SJSA1 (cell line): ENCODE measurements at regions not wholly inside any gene's neighbourhood (a gene's known extent, or its start where the extent isn't known, plus 50 kb on each side); places are given as distances from the start of the nearest gene placed in this dataset.
"Not testable (repeated sequence)": the region's sequence is repeated elsewhere in the genome, so short reads cannot be mapped to it uniquely, and the experiment has no call there.

Experiments
- DNase-seq, 2 experiments: peaks; one replicate each; pipeline ENCODE4 v3.0.0-alpha.2; 2015 to 2020; ENCODE audit warnings: low spot score in 2 of 2, low read depth in 1 of 2
- H3K27ac ChIP-seq: fragments of 250-450 bp; sonication (Bioruptor Pico); 2 replicates; pipeline ENCODE4 v1.5.1; 2020; ENCODE audit warnings: mild to moderate bottlenecking, moderate library complexity
- H3K27me3 ChIP-seq: fragments of 250-450 bp; sonication (Bioruptor Pico); replicated peaks from 2 replicates; pipeline ENCODE4 v1.5.1; 2020; ENCODE audit warnings: mild to moderate bottlenecking, moderate library complexity
- H3K36me3 ChIP-seq: fragments of 250-450 bp; sonication (Bioruptor Pico); 2 replicates; pipeline ENCODE4 v1.5.1; 2020; ENCODE audit warnings: mild to moderate bottlenecking
- H3K4me1 ChIP-seq: fragments of 250-450 bp; sonication (Bioruptor Pico); replicated peaks from 2 replicates; pipeline ENCODE4 v1.6.1; 2021; ENCODE audit warnings: mild to moderate bottlenecking
- H3K4me3 ChIP-seq: fragments of 250-450 bp; sonication (Bioruptor Pico); 2 replicates; pipeline ENCODE4 v1.5.1; 2020; ENCODE audit warnings: mild to moderate bottlenecking
- H3K9me3 ChIP-seq: fragments of 250-450 bp; sonication (Bioruptor Pico); replicated peaks from 2 replicates; pipeline ENCODE4 v1.5.1; 2020; ENCODE audit warnings: mild to moderate bottlenecking

- H3K27me3 ChIP-seq, result no peaks in the 10 kb centered on the region
- H3K4me3 ChIP-seq, result no peak overlapping the region
- no peak overlapping the region for H3K27ac ChIP-seq
- no peaks in the 10 kb centered on the region for H3K9me3 ChIP-seq
- no peaks in the 10 kb centered on the region for H3K4me1 ChIP-seq
- no peaks in the 10 kb centered on the region for H3K36me3 ChIP-seq
- no peak for DNase-seq
Observed at GRCh38 chr3:144554889-144555288, 583.3 kb downstream of the DIPK2A start.

GRCh38 chr3:144556392-144556791 lies 584.8 kb downstream of the DIPK2A start:
- H3K27me3 ChIP-seq, result no peaks in the 10 kb centered on the region
- no peaks in the 10 kb centered on the region for H3K36me3 ChIP-seq
- DNase-seq, result no peak

GRCh38 chr3:144557515-144557914 lies 585.9 kb downstream of the DIPK2A start:
- no peak overlapping the region for H3K4me3 ChIP-seq
- no peak for DNase-seq

More at GRCh38 chr3:144556392-144556791, 584.8 kb downstream of the DIPK2A start:
- Histone ChIP-seq H3K27ac (no peak overlapping the region), H3K4me3 (no peak overlapping the region), H3K4me1 (no peaks in the 10 kb centered on the region), H3K9me3 (no peaks in the 10 kb centered on the region)

GRCh38 chr3:144564011-144564410 lies 592.4 kb downstream of the DIPK2A start:
- DNase-seq, result no peak
- no peaks in the 10 kb centered on the region for H3K36me3 ChIP-seq
- H3K27ac ChIP-seq, result no peak overlapping the region
- no peak overlapping the region for H3K4me3 ChIP-seq
- H3K9me3 ChIP-seq, result no peaks in the 10 kb centered on the region
- H3K4me1 ChIP-seq, result no peaks in the 10 kb centered on the region
- no peaks in the 10 kb centered on the region for H3K27me3 ChIP-seq

More at GRCh38 chr3:144557515-144557914, 585.9 kb downstream of the DIPK2A start:
- H3K27ac ChIP-seq, result no peak overlapping the region
- no peaks in the 10 kb centered on the region for H3K36me3 ChIP-seq
- H3K27me3 ChIP-seq, result no peaks in the 10 kb centered on the region
- no peaks in the 10 kb centered on the region for H3K9me3 ChIP-seq
- no peaks in the 10 kb centered on the region for H3K4me1 ChIP-seq

- no peaks in the 10 kb centered on the region for H3K9me3 ChIP-seq
- H3K36me3 ChIP-seq, result no peaks in the 10 kb centered on the region
- H3K4me1 ChIP-seq, result no peaks in the 10 kb centered on the region
- no peak overlapping the region for H3K4me3 ChIP-seq
- no peak for DNase-seq
- no peak overlapping the region for H3K27ac ChIP-seq
- H3K27me3 ChIP-seq, result no peaks in the 10 kb centered on the region
Observed at GRCh38 chr3:144566320-144566719, 594.7 kb downstream of the DIPK2A start.

- H3K27ac ChIP-seq, result no peak overlapping the region
- no peaks in the 10 kb centered on the region for H3K36me3 ChIP-seq
- no peak overlapping the region for H3K4me3 ChIP-seq
- H3K4me1 ChIP-seq, result no peaks in the 10 kb centered on the region
- no peaks in the 10 kb centered on the region for H3K27me3 ChIP-seq
- H3K9me3 ChIP-seq, result no peaks in the 10 kb centered on the region
- DNase-seq, result no peak
Observed at GRCh38 chr3:144569651-144570050, 598.0 kb downstream of the DIPK2A start.

GRCh38 chr3:144583871-144584270 lies 612.2 kb downstream of the DIPK2A start:
- Histone ChIP-seq H3K27ac (no peak overlapping the region), H3K4me3 (no peak overlapping the region), H3K36me3 (no peaks in the 10 kb centered on the region), H3K4me1 (no peaks in the 10 kb centered on the region), H3K9me3 (no peaks in the 10 kb centered on the region), H3K27me3 (no peaks in the 10 kb centered on the region)
- DNase-seq, result no peak

- H3K36me3 ChIP-seq, result no peaks in the 10 kb centered on the region
- H3K27ac ChIP-seq, result no peak overlapping the region
- no peaks in the 10 kb centered on the region for H3K9me3 ChIP-seq
- no peak overlapping the region for H3K4me3 ChIP-seq
- H3K4me1 ChIP-seq, result peaks cover 2% of the 10 kb centered on the region; the same call in 1 of the 2 replicates
- H3K27me3 ChIP-seq, result no peaks in the 10 kb centered on the region
- no peak for DNase-seq
Observed at GRCh38 chr3:144585408-144585807, 613.8 kb downstream of the DIPK2A start.

GRCh38 chr3:144585953-144586352 lies 614.3 kb downstream of the DIPK2A start:
- no peaks in the 10 kb centered on the region for H3K36me3 ChIP-seq
- H3K9me3 ChIP-seq, result no peaks in the 10 kb centered on the region
- H3K4me1 ChIP-seq, result peaks cover 6% of the 10 kb centered on the region; the same call in 1 of the 2 replicates
- no peaks in the 10 kb centered on the region for H3K27me3 ChIP-seq
- H3K27ac ChIP-seq, result no peak overlapping the region
- DNase-seq, result no peak
- H3K4me3 ChIP-seq, result no peak overlapping the region

GRCh38 chr3:144586382-144586781 lies 614.8 kb downstream of the DIPK2A start:
- H3K27me3 ChIP-seq, result no peaks in the 10 kb centered on the region

GRCh38 chr3:144590854-144591253 lies 619.2 kb downstream of the DIPK2A start:
- H3K36me3 ChIP-seq, result no peaks in the 10 kb centered on the region
- peaks cover 6% of the 10 kb centered on the region; the same call in 1 of the 2 replicates for H3K4me1 ChIP-seq
- no peaks in the 10 kb centered on the region for H3K9me3 ChIP-seq
- H3K27ac ChIP-seq, result peak overlapping the region; percentile 71
- no peak overlapping the region for H3K4me3 ChIP-seq
- H3K27me3 ChIP-seq, result no peaks in the 10 kb centered on the region
- peak in 1 of 2 experiments; percentile 53 for DNase-seq

More at GRCh38 chr3:144586382-144586781, 614.8 kb downstream of the DIPK2A start:
- Histone ChIP-seq H3K4me3 (no peak overlapping the region), H3K9me3 (no peaks in the 10 kb centered on the region), H3K36me3 (no peaks in the 10 kb centered on the region), H3K27ac (no peak overlapping the region), H3K4me1 (peaks cover 6% of the 10 kb centered on the region; the same call in 1 of the 2 replicates)
- no peak for DNase-seq

GRCh38 chr3:144593881-144594280 lies 622.3 kb downstream of the DIPK2A start:
- H3K27me3 ChIP-seq, result no peaks in the 10 kb centered on the region
- no peak overlapping the region for H3K27ac ChIP-seq
- no peak overlapping the region for H3K4me3 ChIP-seq
- no peak for DNase-seq
- no peaks in the 10 kb centered on the region for H3K36me3 ChIP-seq
- peaks cover 6% of the 10 kb centered on the region; the same call in 1 of the 2 replicates for H3K4me1 ChIP-seq
- H3K9me3 ChIP-seq, result no peaks in the 10 kb centered on the region

- H3K27ac ChIP-seq, H3K27me3 ChIP-seq, H3K9me3 ChIP-seq, H3K4me3 ChIP-seq, H3K36me3 ChIP-seq, H3K4me1 ChIP-seq, DNase-seq: not testable (repeated sequence)
Observed at GRCh38 chr3:144620236-144620635, 648.6 kb downstream of the DIPK2A start.

- Histone ChIP-seq H3K36me3 (no peaks in the 10 kb centered on the region), H3K9me3 (no peaks in the 10 kb centered on the region), H3K4me3 (no peak overlapping the region), H3K27me3 (no peaks in the 10 kb centered on the region), H3K27ac (no peak overlapping the region), H3K4me1 (no peaks in the 10 kb centered on the region)
- no peak for DNase-seq
Observed at GRCh38 chr3:144622845-144623244, 651.2 kb downstream of the DIPK2A start.

- Histone ChIP-seq H3K4me3 (no peak overlapping the region), H3K9me3 (no peaks in the 10 kb centered on the region), H3K27ac (no peak overlapping the region), H3K4me1 (no peaks in the 10 kb centered on the region), H3K36me3 (no peaks in the 10 kb centered on the region), H3K27me3 (no peaks in the 10 kb centered on the region)
- no peak for DNase-seq
Observed at GRCh38 chr3:144624656-144625055, 653.0 kb downstream of the DIPK2A start.
